HEK293T (cell line): ENCODE measurements at regions not wholly inside any gene's neighbourhood (a gene's known extent, or its start where the extent isn't known, plus 50 kb on each side); places are given as distances from the start of the nearest gene placed in this dataset.

Source experiments
- FOXK2 ChIP-seq: fragments of 450-650 bp; IDR thresholded peaks from 2 replicates; pipeline ENCODE4 v1.6.1; 2016; ENCODE audit warnings: mild to moderate bottlenecking
- FOXM1 ChIP-seq: fragments of 450-650 bp; IDR thresholded peaks from 2 replicates; pipeline ENCODE4 v1.6.1; 2017; ENCODE audit warnings: mild to moderate bottlenecking, borderline replicate concordance
- L3MBTL2 ChIP-seq: fragments of 450-650 bp; conservative IDR thresholded peaks from 2 replicates; pipeline ENCODE4 v1.6.1; 2016; ENCODE audit warnings: mild to moderate bottlenecking
- PKNOX1 ChIP-seq: fragments of 450-650 bp; IDR thresholded peaks from 2 replicates; pipeline ENCODE4 v1.6.1; 2016

- no peak for TF ChIP-seq L3MBTL2
- no peak for TF ChIP-seq PKNOX1
- no peak for TF ChIP-seq FOXK2
- no peak for TF ChIP-seq FOXM1
Observed at GRCh38 chr5:175778951-175779503, 92.4 kb upstream of the CPLX2 start.
